Activated gamma-delta T cell (primary cell): ENCODE measurements at regions not wholly inside any gene's neighbourhood (a gene's known extent, or its start where the extent isn't known, plus 50 kb on each side); places are given as distances from the start of the nearest gene placed in this dataset.

ENCODE experiments used
- DNase-seq: peaks from one replicate; lab custom pipeline; 2025; lab: John Stamatoyannopoulos, UW

DNA sequence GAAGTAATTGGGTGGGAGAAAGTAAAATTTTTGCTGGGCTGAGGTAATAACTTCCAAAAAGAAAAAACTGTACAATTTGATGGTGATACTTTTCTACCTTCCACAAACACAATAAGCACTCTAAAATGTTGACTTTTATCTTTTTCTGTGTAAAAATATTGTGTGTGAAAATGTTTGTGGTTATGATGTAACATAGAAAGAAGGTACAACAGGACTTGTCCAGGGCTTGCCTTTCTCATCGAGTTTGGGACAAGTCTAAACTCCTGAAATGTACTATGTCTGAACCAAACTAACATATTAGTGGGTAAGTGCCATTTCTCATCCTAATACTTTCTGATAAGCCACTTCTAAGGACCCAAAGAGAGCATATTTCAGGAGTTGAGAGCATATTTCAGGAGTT is 174.2 kb upstream of the PDGFD start:
- DNase-seq, result no peak

DNA sequence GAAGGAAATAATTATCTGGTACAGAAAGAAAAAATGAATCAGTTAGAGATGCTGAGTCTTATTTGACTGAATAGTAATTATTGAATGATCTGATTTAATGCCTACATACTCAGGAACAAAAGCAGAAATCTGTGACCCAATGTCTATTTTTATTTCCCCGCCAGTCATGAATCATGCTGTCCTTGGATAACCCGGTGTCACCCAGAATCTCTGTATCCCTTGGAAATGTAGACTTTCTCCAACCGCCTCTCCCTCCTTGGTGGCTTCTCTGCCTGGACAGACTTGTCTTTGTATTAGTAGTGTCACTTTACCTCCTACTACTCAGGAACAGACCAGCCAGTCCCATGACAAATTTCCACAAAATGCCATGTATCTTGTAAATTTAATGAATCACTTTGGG is 173.3 kb upstream of the PDGFD start:
- DNase-seq, result no peak

DNA sequence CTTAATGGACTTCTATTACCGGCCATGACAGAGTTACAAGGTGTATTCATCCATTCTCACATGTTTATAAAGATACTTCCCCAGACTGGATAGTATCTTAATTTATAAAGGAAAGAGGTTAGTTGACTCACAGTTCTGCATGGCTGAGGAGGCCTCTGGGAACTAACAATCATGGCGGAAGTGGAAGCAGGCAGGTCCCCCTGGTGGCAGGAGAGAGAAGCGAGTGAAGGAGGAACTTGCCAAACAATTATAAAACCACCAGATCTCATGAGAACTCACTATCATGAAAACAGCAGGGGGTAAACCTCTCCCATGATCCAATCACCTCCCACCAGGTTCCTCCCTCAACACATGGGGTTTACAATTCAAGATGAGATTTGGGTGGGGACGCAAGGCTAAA is 170.0 kb upstream of the PDGFD start:
- DNase-seq, result no peak

DNA sequence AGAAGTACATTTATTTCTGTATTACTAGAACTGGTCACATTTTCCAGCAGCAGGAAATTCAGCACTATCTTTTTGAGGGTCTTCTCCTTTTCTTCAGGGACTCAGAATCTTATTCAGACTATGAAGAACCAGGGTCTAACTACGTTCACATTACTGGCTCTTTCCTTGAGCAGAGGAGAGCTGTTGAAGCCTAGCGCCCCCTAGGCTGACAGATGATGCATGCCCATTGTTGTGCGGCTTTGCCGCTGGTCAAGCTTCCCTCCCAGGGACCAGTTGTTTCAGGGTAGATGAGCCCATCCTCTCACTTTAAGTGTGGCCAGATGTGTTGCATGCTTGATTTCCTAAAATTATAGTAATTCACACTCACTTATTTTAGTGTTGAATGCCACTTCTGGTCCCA is 168.2 kb upstream of the PDGFD start:
- DNase-seq, result no peak

DNA sequence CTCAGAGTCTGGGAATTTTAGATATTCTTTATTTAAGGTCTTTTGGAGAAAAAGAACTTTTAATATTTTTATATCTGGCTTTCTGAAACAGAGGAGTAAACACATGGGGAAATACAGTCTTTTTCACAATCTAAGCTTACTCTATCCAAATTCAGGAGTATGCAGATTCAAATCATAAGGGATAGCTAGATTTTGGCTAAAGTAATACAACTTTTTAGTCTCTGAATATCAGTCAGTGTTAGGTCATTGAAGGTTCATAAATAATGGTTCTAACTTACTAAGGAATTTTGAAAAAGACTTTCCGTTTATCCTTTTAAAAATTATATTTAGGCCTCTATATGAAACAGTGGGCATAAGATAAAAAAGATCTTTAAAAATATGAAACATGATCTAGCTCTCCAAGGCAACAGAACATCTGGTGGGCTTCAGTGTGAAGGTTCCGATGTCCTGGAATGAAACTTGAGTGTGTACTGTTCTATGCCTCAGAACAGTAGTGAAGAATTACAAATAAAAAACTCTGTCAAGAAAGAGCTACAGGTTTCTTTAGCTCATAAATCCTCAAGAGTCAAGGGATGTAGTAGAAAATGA is 165.2 kb upstream of the PDGFD start:
- DNase-seq, result no peak

DNA sequence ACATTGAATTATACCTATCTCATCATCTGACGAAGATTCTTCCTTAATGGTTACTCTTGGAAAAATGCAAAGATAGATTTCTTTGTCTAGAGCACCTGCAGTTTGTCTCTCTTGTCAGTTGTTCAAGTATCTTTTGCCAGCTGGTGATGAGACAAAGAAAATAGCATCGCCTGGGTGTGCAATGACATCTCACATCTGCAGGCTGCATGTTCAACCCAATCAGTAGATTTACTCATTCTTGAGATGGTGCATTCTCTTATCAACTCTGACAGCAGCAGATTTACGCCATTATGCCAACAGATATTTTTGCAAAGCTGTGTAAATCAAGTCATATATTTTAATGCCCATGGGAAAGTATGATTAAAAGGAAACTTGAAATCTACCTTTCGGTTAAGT is 164.6 kb upstream of the PDGFD start:
- DNase-seq, result no peak

DNA sequence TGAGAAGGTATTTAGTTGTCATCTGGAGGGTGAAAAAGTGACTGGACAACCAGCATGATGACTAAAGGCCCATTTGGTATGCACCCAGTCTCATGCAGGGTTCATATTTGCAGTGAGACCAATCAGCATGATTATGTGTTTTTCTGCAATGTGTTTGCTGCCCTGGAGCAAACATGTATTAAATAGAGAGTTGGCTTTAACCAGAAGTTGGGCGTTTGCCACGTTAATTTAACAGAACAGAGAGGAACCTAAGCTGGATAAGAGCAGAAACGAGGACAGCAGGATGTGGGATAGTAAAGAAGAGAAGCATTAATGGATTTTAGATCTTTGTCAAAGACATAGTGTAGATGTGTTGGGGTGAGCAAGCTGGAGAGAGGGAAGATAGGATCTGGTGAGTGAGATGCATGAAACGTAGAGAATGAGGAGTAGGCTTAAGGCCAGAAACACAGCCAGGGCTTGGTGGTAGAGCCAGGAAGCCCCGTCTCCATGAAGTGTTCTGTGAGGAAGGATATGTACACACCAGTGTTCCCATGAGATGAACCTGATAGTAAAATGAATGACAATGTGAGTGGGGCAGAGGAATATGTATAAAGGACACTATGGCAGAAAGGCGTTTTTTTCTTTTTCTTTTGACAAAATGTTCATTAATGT is 164.0 kb upstream of the PDGFD start:
- no peak for DNase-seq

DNA sequence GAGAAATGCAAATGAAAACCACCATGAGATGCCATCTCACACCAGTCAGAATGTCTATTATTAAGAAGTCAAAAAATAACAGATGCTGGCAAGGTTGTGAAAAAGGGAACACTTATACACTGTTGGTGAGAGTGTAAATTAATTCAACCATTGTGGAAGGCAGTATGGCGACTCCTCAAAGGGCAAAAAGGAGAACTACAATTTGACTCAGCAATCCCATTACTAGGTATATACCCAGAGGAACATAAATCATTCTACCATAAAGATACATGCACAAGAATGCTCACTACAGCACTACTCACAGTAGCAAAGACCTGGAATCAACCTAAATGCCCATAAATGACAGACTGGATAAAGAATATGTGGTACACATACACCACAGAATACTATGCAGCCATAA is 161.1 kb upstream of the PDGFD start:
- DNase-seq, result no peak

DNA sequence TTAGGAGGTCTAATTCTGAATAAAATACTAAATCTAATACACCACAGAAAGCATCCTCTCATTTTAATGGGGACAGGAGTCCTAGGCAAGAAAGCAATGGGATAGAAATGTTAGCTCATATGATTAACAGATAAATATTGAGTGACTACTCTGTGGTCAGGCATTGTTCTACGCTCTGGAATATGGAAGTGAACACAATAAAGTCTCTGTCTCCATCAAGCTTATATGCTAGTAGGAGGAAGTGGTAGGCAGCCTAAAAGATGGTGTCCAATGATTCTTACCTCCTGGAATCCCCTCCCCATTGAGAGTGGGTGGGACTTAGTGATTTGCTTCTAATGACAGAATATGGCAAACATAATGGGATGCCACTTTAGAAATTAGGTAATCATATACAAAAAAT is 160.3 kb upstream of the PDGFD start:
- DNase-seq, result no peak

DNA sequence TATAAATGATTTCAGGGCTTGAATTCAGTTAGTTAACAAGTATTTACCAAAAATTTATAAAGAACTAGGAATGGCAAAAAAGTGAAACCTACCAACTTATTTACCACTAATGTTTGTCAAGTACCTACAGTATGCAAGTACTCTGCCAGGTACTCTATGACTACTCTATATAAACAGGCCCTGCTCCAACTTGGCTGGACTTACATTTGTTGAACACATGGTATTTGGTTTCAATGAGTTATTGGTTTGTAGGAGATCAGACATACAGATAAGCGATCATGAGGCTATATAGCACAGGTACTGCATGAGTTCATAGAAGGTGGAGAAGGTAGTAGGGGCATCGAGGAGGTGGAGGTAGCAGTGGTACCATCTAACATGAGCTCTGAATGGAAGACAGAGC is 159.9 kb upstream of the PDGFD start:
- DNase-seq, result no peak

DNA sequence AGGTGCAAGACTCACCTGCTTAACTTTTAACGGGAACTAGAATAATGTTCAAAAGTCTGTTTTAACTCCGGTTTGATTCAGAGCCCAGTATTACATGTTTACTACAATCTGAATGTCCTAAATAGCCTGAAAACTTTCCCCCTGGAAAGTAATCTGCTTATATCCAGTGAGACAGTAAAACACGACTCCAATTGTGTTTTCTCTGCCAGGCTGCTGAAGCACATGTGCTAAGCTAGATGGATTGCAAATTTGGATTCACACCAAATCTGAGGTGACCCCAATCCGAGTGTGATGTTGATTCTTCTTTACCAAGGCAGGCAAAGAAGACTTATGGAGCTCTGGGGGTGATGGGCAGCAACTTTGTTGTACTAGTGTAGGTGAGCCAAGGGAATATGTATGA is 158.7 kb upstream of the PDGFD start:
- no peak for DNase-seq

DNA sequence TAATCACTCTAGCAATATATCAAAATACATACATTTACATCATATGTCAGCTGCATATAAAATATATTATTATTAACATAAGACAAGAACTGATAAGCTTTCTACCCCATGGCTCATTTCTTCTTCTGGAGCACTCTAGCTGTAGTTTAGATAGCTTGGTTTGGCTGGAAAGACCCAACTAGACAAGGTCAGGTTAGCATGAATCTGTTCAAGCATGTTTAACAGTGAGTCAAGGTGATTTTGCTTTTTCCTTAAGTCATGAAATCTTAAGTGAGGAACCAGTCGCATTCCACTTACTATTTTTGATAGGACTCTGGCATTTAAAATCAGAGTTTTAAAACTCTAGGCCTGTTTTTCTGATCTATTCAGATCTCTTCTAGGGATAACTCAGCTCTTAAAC is 157.0 kb upstream of the PDGFD start:
- DNase-seq, result no peak

DNA sequence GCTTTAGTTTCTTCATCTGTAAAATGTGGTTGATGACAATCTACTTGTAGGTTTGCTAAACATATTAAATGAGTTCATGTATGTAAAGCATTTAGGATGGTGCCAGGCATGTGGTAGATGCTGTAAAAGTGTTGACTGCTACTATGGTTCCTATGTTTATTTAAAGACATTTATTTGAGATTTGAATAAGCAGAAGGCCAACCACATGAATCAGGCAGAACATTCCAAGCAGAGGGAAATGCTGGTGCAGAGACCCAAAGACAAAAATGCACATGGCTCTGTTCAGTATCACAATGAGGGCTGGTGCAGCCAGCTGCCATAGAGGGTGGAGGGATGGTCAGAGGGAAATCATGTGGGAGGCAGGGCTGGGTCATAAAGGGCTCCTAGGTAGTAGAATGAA is 156.2 kb upstream of the PDGFD start:
- no peak for DNase-seq

DNA sequence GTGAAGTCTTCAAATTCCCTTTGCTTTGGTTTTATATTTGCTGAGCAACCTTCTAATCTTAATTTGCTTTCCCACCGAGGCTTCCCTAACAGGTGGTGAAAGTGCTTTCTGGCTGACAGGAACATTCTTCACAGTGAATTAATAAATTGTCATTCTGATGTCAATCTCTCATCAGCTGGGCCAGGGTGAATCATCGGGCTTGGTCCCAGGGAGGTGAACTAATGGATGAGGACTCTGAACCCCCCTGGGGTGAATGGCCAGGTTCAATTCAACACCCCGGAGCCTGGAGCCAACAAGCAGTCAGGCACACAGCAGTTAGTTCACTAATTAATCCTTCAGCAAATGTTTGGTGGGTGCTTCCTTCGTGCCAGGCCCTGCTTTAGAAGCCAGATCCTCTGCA is 155.4 kb upstream of the PDGFD start:
- no peak for DNase-seq

DNA sequence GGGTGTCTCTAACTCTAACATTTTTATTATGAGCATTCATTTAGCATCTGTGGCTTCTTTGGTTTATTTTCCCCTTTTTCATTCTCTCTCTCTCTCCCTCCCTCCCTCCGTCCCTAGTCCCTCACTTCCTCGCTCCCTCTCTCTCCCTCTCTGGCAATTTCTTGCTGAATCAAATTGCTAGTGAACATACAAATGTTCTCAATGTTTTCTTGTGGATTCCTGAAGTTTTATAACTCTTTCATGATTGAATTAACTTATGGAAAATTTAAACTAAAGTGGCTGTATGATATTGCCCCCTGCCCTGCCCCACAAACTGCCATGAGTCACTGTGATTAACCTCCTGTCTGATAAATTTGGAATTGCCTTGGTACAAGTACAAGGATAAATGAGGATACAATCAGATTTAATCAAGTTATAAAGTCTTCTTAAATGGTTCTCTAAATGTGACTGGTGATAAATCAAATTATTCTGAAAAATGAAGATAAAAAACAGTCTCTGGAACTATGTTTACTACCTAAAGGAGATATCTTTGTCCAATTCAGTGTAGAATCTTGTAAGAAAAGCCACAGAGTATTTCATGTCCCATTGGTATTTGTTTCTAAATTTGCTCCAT is 143.0 kb upstream of the PDGFD start:
- DNase-seq, result no peak

DNA sequence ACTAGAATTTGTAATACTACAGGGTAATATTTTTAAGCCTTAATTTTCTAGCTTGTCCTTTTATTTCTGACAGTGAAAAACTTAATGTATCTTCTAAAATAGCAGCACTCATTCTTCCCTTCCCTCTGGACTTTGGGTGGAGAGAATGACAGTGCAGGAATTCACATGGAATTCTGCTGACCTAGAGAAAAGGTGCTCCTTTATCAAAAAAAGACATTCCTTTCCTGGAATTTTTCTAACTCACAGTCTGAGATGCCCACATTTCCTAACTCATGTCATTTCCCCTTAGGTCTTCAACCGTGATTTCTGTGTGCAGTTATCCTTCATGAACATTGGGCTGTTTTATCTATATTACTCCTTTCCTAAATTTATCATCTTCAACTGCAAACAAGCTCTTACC is 137.8 kb upstream of the PDGFD start:
- no peak for DNase-seq

DNA sequence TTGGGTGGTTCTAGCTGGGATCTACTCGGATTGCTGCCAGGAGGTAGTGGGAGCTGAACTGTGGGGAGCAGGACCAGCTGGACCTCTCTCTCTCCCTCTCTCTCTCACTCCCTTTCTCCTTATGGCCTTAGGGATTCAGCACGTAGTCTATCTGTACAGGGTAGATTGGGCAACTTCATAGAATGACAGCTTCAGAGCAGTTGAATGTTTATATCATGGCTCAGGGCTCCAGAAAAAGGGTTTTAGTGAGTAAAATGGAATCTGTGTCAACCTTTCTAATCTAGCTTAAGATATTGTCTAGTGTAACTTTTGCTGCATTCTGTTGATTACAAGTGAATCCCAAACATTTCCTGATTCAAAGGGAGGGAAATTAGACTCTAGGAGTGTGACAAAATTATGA is 127.7 kb upstream of the PDGFD start:
- no peak for DNase-seq

DNA sequence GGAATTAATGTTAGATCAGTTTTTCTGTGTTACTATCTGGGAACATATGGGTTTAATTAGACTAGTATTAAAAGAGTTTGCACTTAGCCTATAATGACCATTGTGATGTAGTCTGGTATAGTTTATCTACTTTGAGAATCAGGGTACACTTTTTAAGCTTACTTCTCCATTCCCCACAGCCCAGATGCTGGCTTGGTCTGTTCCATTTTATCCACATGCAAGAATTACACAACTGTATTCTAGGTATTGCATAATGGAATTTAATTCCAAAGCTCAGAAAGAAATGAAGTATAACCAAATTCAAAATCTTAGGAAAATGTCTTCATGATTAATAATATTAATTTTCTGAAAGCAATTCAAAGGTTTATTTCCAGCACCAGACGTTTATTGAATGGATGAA is 122.2 kb upstream of the PDGFD start:
- DNase-seq, result no peak

DNA sequence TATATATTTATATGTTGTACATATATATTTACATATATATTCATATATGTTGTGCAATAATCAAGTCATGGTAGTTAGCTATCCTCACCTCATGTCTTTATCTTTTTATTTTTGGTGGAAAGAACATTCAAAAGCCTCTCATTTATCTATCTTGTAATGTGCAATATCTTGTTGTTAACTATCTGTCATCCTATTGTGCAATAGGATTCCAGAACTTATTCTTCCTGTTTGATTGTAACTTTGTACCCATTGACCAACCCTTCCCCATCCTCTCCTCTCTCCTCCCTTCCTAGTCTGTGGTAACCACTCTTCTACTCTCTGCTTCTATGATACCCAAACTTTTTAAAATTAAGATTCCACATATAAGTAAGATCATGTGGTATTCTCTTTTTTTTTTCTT is 115.6 kb upstream of the PDGFD start:
- no peak for DNase-seq

DNA sequence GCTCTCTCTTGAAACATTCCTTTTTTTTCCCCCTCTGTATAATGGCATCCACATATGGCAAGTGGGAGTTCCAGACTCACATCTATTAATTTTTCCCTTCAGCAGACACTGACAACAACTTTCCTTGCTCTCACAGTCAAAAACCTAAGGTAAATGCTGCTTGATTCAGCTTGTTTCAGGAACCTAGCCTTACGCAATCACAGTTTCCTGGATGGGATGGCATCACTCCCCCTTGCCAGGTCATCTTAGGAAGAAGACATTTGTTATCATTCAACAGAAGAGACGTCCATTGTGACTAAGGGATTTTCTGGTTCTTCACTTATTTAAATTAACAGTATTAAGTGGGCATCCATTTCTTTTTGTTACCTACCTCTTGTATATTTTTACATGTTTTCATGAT is 112.0 kb upstream of the PDGFD start:
- DNase-seq, result no peak

DNA sequence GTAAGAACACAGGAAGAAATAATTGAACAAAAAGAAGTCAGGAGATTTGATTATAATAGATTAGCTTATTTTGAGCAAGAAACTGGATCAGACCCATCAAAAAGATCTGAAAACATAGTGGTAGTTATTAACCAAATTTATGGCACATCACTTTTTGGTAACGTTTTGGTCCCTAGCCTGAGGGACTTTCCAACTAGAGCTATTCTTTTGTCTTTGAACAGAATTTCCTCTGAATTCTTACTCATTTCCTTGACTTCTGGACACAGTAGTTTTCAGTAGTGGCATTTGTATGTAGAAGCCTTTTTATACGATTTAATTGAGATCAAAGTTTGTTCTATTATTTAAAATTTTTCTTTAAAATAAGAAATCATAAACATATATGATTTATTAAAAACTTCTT is 96.5 kb upstream of the PDGFD start:
- no peak for DNase-seq

DNA sequence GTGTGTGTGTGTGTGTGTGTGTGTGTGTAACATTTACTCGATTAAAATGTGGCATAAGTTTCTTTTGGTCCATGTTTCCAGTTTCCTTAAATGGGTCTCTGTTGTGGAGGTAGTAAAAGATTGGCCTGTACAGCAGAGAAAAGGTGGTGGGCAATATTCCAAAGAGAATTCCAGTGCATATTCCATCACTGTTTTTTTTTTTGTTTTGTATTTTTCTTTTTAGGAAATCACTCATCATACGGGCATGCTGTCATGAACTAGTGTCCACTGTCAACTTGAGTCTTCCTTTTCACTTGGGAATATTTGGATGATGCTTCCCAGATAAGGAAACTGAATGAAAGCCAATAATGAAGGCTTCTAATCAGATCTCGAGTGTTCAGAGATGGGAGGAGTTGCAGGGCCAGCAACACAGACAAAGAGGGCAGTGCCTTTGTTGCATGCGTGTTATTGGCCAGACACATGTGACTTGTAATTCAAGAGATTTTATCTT is 95.2 kb upstream of the PDGFD start:
- DNase-seq, result no peak

DNA sequence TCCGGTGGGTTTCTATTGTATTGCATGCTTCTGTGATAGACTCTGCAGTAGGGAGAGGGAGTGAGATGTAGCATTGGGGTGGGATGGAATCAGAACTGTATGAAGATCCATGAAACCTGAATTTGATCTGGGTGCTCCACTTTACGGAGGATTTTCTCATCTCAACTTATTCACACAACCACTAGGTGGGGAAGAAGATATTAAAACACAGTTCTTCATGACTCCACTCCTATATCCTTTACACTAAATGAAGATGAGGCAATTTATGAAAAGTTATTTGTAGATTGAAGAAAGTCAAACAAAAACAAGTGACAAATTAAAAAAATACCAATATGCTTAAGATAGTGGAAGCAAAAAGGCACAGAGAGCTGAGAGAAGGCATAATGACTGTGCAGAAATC is 92.6 kb upstream of the PDGFD start:
- DNase-seq, result no peak

DNA sequence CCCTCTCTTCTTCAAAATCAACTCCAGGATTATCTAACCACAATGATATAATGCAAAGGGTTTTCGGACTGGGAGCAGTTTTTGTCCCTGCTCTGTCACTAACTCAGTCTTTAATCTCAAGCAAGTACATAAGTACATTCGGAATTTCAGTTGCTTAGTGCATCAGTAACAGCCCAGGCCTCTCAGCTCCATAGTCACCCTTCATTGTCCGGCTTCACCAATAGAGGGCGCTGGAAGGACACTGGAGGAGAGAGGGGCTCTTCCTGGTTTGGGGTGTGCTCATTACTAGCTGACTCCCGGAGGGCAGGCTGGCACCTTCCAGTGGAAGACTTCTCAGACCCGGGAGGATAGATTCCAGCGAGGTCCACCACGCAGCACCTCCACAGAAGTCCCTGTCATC is 90.4 kb upstream of the PDGFD start:
- DNase-seq, result no peak
